A673 (cell line): ENCODE measurements at regions not wholly inside any gene's neighbourhood (a gene's known extent, or its start where the extent isn't known, plus 50 kb on each side); places are given as distances from the start of the nearest gene placed in this dataset.

Experiments
- BruUV-seq: library from RNA; stranded (reverse); fragments of 400-500 nt; replicated peaks from 2 replicates; lab custom pipeline; 2021; lab: Mats Ljungman, UMichigan
- CTCF ChIA-PET: fragments of 300-600 bp; sonication (Branson Sonifier 250); formaldehyde crosslinking; loops from one replicate; lab custom pipeline; 2022; ENCODE audit warnings: antibody characterized with exemption; lab: Charles Lee
- POLR2A ChIA-PET: fragments of 300-600 bp; sonication (Branson Sonifier 250); formaldehyde crosslinking; loops from one replicate; lab custom pipeline; 2022; ENCODE audit warnings: antibody characterized with exemption; ENCODE audit not compliant: low non-redundant PET; lab: Charles Lee
- DNase-seq: peaks from one replicate; pipeline ENCODE4 v3.0.0-alpha.2; 2015; ENCODE audit warnings: low spot score
- H3K27ac ChIP-seq: fragments of 200-600 bp; sonication (generic); 2 replicates; pipeline ENCODE4 v1.5.1; 2016; ENCODE audit warnings: mixed run types, low read depth, mild to moderate bottlenecking, mixed read lengths, antibody characterized with exemption, low read length; ENCODE audit not compliant: poor library complexity, severe bottlenecking
- H3K27me3 ChIP-seq: fragments of 200-600 bp; sonication (generic); replicated peaks from 2 replicates; pipeline ENCODE4 v1.6.1; 2017; ENCODE audit warnings: mixed run types, low read depth, mild to moderate bottlenecking, mixed read lengths, antibody characterized with exemption, low read length; ENCODE audit not compliant: insufficient read depth, poor library complexity
- H3K36me3 ChIP-seq: fragments of 200-600 bp; sonication (generic); 2 replicates; pipeline ENCODE4 v1.6.1; 2016; ENCODE audit warnings: mixed run types, mild to moderate bottlenecking, mixed read lengths, antibody characterized with exemption, low read length; ENCODE audit not compliant: insufficient read depth, poor library complexity, severe bottlenecking
- H3K4me1 ChIP-seq: fragments of 200-600 bp; sonication (generic); 2 replicates; pipeline ENCODE4 v1.6.1; 2017; ENCODE audit warnings: mixed run types, mild to moderate bottlenecking, mixed read lengths, antibody characterized with exemption, low read length; ENCODE audit not compliant: insufficient read depth, poor library complexity, severe bottlenecking
- H3K4me3 ChIP-seq: fragments of 200-600 bp; sonication (generic); 2 replicates; pipeline ENCODE4 v1.5.1; 2016; ENCODE audit warnings: low read depth, mixed run types, mild to moderate bottlenecking, mixed read lengths, low read length; ENCODE audit not compliant: poor library complexity, severe bottlenecking
- H3K9me3 ChIP-seq: fragments of 200-600 bp; sonication (generic); 2 replicates; pipeline ENCODE4 v1.6.1; 2016; ENCODE audit warnings: mixed run types, low read depth, mild to moderate bottlenecking, mixed read lengths, antibody characterized with exemption, low read length; ENCODE audit not compliant: poor library complexity, severe bottlenecking
- CTCF ChIP-seq: fragments of 300-800, 200-600 bp; sonication (generic); conservative IDR thresholded peaks from 2 replicates; pipeline ENCODE4 v1.5.1; 2017; ENCODE audit warnings: low read depth, mild to moderate bottlenecking, antibody characterized with exemption, low read length, moderate library complexity, mixed read lengths
- EZH2 ChIP-seq: fragments of 200-600 bp; sonication (generic); IDR thresholded peaks from 2 replicates; pipeline ENCODE4 v1.6.1; 2017; ENCODE audit warnings: borderline replicate concordance, low read depth, mild to moderate bottlenecking, mixed read lengths, antibody characterized with exemption, low read length; ENCODE audit not compliant: poor library complexity, severe bottlenecking
- intact Hi-C: fragments of 100-400 bp; cut with micrococcal nuclease; formaldehyde crosslinking; loops from one replicate; pipeline ENCODE4 v1.10.0; 2022; ENCODE audit not compliant: unreplicated experiment

- TF ChIP-seq EZH2, result no peak
- TF ChIP-seq CTCF, result no peak
- H3K27me3 ChIP-seq, result no peaks in the 10 kb centered on the region
- no peaks in the 10 kb centered on the region for H3K36me3 ChIP-seq
- H3K4me1 ChIP-seq, result peaks cover 3% of the 10 kb centered on the region
- BruUV-seq, result no TSS peak
- H3K27ac ChIP-seq, result no peak overlapping the region
- intact Hi-C loops, result no loop called here
- DNase-seq, result no peak
- no peak overlapping the region for H3K4me3 ChIP-seq
- POLR2A ChIA-PET, result no interaction called here
- no peaks in the 10 kb centered on the region for H3K9me3 ChIP-seq
- CTCF ChIA-PET, result no interaction called here
Observed at GRCh38 chr12:75774261-75775052, 257.1 kb downstream of the PHLDA1 start.

- ChIA-PET CTCF (interaction anchor here (0.5 kb wide), 1 partner anchor 246 kb away, joined by 3 read pairs; no protein-coding TSS in a partner anchor), POLR2A (no interaction called here)
- no peaks in the 10 kb centered on the region for H3K4me1 ChIP-seq
- H3K27me3 ChIP-seq, result no peaks in the 10 kb centered on the region
- no peak for DNase-seq
- no peak overlapping the region for H3K4me3 ChIP-seq
- no peaks in the 10 kb centered on the region for H3K36me3 ChIP-seq
- no TSS peak for BruUV-seq
- H3K9me3 ChIP-seq, result no peaks in the 10 kb centered on the region
- no peak overlapping the region for H3K27ac ChIP-seq
- intact Hi-C loops, result no loop called here
- TF ChIP-seq CTCF, result no peak
- TF ChIP-seq EZH2, result no peak
Observed at GRCh38 chr12:75773377-75773776, 258.2 kb downstream of the PHLDA1 start.

GRCh38 chr12:75771023-75771422, 259.6 kb upstream of the KRR1 start:
- no peak overlapping the region for H3K4me3 ChIP-seq
- intact Hi-C loops, result no loop called here
- no TSS peak for BruUV-seq
- no peak overlapping the region for H3K27ac ChIP-seq
- H3K36me3 ChIP-seq, result no peaks in the 10 kb centered on the region
- H3K9me3 ChIP-seq, result no peaks in the 10 kb centered on the region
- H3K27me3 ChIP-seq, result no peaks in the 10 kb centered on the region
- POLR2A ChIA-PET, result no interaction called here
- CTCF ChIA-PET, result no interaction called here
- H3K4me1 ChIP-seq, result no peaks in the 10 kb centered on the region
- TF ChIP-seq CTCF (no peak), EZH2 (no peak)
- no peak for DNase-seq
